ENCODE measurements at regions not wholly inside any gene's neighbourhood (a gene's known extent, or its start where the extent isn't known, plus 50 kb on each side); places are given as distances from the start of the nearest gene placed in this dataset.
"Not testable (repeated sequence)": the region's sequence is repeated elsewhere in the genome, so short reads cannot be mapped to it uniquely, and the experiment has no call there.

DNA sequence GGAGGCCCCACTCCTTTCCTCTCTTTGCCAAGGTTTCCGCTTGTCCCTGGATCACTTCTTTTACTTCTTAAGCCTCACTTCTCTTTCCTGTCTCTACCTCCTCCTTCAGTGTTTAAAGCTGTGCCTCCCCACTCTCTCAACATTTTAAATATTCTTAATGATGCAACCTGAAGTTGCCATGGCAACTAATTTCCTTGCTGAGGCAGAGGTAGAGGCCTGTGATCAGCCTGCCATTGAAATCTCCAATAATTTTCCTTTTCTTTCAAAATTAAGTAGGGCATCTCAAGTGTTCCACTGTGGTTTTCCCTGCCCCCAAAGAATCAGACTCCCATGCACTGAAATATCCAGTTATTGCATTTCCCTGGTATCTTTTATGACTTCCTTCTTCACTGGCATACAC, 108.6 kb upstream of the VRK1 start:
- no peak for DNase-seq

DNA sequence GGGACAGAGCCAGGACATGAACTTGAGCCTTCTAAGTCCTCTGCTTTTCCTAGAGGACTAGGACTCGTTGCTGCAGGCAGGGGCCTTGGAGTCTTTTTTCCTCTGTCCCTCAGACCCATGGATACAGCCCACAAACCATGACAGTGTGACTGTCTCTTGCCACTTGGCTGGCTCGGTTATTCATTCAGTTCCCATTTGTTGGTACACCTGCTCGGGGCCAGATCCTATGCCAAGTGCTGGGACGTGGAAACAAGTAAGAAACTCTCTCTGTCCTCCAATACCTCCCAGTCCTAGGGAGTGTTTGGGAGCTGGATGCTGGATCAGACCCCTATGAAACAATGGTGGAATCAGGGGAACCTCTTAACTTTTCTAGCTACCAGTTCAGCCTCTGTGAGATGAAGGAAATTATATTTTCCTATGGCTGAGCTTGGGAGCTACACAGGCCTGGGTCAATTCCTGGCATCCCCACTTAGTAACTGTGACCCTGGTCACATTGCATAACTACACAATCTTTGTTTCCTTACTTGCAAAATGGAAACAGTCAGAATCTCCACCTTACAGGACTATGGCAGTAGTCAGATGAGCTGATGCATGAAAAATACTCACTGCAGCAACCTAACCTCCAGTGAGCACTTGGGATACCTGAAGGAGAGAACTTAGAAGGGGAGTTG, 106.3 kb upstream of the VRK1 start:
- DNase-seq: no peak

DNA sequence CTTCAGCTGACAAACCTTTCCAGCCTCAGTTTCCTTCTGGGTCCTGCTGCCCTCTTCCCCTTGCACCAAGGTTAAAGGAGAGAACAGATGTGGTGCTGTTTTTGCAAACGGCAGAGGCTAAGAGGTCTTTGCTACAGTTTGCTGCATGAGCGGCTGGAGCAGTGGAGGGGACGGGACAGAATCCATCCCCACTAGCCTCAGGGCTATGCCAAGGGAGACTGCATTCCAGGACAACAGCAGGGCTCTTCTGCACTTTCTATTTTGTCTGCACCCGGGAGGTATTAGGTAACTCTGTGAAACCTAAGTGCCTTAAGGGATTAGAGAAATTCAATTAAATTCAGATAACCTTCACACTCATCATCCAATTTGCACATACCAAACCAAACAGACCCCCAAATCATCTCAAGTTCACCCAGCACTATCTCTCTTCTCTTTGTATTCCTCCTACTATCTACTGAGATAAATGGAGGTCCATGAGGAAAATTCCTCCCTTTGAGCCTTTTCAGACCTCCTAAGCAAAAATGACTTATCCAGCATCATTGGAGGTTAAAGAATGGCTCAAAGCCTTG, 103.8 kb upstream of the VRK1 start:
- no peak for DNase-seq

DNA sequence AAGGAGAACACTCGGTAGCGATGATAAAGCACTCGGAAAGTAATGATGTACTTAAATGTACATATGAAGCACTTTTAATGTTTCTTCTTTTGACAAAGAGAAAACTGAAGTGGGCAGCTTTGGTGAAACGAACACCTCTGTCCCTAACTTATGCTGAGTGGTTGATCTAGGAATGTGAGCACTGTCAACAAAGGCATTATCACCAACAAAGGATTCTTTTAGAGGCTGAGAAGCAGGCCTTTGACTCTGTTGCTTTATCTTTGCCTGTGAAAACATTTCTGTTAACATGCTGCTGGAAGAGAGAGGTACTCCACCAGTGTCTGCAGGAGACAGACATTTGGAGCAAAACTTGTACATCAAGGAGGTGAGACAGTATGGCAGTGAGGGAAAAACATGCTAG, 103.2 kb upstream of the VRK1 start:
- no peak for DNase-seq

DNA sequence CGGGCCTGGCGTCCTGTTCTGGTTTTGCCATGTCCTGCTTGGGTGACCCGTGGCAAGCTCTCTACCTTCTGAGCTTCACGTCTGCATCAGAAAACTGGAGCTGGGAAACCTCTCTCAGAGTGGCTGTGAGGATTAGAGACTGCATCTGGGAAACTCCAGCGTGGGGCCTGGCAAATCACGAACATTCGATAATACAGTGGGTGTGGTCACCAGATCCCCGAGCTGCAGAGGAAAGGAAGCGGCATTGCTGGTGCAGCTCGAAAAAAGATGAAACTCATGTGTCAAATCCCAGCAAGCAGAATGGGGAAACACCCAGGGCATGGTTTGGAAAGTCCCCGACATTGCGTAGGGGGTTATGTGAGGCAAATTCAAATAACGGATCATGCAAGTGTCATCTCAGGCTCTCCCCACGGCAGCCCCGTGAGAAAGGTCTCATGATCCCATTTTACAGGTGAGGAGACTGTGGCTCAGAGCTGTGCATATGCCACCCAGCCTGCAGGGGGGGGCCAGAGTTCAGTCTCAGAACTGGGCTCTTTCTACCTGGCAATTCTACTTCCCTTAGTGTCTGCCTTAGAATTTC, 98.1 kb upstream of the VRK1 start:
- peak; percentile 35 for DNase-seq

DNA sequence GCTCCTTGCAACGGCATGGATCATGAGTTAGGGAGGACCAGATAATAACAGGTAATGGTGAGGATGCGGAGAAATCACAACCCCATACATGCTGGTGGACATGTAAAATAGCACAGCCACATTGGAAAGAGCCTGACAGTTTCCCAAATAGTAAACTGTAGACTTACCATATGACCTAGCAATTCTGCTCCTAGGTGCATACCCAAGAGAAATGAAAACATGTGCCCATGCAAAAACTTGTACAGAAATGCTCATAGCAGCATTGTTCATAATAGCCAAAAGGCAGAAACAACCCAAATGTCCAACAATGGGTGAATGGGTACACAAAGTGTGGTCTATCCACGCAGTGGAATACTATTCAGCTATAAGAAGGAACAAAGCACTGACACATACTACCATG, 97.5 kb upstream of the VRK1 start:
- DNase-seq: no peak

DNA sequence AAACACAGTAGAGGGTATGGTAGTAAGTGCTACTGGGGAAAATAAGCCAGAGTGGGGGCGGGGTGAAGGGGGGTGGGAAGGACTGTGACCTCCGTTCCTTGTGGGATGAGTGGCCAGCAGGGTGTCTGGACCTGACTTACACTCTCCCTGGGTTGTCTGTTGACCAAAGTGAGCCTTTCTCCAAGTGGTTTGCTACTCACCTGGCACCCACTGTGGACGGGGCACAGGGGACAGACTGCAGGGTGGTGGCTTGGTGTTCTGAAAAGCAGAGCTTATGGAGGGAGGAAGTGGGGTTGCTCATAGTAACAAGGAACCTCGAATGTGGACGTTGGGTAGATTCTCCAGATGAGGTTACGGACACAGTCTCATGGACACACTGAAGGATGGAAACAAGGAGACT, 94.4 kb upstream of the VRK1 start:
- no peak for DNase-seq

DNA sequence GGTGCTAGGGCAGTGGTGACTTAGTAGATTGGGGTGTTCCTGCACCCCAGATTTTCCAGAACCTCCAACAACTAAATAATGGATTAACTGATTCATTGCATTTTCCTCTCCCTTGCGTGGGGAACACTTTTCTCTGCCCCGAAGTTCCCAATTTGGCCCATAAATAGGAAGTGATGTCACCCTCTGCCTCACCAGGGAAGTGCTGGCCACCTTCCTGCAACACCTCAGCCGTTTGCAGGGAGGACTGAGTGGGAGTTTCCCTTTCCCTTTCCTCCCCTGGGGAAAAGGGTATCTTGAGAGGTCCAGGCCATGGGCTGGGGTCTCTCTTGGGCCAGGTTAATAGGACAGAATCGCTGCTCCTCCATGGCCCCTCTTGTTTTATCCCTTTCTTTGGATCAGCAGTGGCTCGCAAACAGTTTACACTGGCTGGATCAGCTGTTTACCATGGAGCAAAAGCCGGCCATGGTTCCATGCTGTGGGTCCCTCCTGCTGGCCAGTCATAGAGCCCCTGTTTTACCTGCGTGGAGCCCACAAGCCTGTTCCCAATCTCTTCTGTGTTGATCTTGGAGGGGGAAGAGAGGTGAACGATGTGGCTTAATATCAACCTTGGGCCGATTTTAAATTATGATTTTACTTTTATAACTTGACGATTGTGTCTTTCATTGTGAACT, 91.6 kb upstream of the VRK1 start:
- DNase-seq: no peak

DNA sequence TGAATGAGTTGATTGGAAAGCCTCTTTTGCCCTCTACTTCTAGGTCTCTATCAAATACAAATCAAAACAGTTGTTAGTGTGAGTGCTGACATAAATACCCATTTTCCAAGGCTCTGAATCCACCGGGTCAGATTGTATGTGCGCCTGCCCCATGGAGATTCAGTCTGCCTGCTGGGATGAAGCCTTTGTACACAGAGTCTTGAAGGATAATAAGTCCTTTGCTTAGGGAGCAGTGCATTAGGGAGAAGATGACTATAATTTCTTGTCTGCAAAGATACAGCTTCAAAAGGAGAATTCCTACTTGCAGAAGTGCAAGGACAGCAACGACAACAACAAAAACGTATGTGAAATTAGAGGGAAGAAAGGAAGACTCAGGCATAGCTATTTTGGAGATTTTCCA, 90.3 kb upstream of the VRK1 start:
- DNase-seq: no peak

DNA sequence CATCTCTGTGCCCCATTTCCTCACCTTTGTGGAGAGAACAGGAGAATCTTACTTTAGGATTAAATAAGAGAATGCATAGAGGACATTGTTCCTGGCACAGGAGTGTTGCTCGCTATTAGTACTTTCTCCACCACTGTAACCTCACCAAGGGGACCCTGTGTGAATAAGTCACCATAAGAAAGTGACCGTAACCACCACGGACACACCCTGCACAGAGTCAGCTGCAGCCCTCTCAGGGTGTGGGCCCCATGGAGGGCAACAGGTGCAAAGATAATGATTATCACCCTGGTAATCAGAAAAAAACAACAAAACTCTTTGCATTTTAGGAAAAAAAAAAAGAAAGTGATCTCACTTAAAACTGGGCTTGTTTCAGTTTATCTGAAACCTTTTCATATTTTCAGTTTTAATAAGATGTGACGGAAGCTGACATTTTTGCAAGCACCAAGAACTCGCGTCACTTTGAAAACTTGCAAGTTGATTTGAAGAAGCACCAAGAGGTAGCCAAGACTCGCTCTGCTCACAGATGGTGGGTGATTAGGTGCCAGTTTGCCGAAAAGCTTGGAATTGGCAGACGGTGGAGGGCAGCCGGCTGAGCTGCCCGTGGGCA, 87.0 kb upstream of the VRK1 start:
- no peak for DNase-seq

DNA sequence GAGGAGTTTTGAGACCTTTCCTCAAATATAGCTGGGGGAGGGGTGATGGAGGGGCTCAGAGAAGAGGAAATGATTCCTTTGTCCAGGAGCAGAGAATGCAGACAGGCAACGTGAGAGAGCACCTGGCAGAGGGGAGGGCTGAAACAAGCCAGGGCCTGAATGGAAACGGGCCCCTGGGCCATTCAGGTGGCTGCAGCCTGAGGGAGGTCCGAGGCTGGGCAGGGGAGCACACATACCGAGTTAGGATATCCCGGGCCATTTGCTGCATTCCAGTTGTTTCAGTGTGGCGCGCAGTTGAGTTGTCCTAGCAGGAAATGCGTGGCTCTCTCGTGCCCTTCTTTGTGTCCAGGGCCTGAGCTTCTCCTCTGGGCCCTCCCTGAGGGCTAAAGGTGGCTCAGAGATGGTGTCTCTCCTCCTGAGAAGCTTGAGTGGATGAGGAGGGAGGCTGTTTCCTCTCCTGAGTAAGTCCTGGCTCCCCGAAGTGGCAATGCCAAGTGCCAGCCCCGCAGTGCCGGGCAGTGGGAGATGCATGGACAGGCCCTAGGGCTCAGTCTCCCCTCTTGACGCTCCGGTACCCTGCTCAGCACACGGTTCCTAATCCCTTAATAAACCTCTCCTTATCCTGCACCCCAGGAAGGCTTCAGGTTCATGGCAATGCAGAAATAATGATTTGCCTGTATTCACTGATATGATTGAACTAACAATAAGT, 85.5 kb upstream of the VRK1 start:
- DNase-seq: no peak

DNA sequence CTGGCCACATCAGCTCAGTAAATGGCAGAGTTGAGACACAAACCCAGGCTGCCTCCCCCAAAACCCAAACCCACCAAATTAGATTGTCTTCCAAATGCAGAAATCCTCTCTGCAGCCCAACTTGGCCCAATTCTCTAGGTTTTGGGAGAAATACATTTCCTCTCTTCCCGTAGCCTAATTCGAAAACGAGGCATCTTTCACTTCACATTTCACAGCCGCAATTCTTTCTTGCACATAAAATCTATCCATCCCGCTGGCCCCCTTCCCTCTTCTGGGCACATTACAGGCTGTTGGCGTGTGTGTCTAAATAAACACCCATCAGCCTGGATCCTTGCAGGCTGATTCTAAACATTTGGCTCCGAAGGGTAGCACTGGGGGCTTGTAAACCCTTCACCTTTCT, 83.8 kb upstream of the VRK1 start:
- DNase-seq: no peak

DNA sequence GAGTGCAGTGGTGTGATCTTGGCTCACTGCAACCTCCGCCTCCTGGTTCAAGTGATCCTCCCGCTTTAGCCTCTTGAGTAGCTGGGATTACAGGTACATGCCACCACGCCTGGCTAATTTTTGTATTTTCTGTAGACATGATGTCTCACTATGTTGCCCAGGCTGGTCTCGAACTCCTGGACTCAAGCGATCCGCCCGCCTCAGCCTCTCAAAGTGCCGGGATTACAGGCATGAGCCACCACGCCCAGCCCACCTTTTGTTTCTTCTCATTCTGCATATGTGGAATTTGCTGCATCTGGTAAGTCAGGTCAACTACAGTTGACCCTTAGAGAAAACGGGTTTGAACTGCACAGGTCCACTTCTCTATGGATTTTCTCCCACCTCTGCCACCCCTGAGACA, 82.6 kb upstream of the VRK1 start:
- not testable (repeated sequence) for DNase-seq

DNA sequence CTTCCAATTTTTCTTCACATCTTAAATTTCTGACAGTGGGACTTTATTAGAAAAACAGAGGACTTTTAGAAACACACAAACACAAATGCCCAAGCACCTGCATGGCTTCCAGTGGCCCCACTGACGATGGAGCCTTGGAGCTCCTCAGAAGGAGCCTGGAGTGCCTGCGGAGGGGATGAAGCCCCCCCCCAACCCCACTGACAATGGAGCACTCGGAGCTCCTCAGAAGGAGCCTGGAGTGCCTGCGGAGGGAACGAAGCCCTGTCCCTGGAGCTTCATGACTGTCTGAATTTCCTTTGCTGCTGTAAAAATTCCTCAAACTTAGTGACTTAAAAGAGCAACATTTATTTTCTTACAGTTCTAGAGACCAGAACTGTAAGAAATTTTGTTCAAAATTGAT, 80.1 kb upstream of the VRK1 start:
- DNase-seq: no peak

DNA sequence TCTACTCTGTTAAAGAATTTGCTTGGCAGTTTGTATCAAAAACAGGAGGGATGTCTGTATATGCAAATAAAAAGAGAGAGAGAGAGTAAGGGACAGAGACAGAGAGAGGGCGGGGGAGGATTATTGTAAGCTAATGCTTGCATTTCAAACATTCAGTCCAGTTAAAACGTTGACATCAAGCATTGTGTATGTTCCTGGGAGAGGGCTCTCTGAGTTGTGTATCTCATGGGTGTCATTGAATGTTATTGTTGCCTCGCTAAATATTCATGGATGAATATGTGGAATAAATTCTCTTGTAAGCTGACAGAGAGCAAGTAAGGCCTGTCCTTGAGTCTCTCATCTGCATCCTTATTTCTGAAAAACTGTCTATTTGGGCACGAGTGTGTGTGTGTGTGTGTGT, 78.8 kb upstream of the VRK1 start:
- no peak for DNase-seq

DNA sequence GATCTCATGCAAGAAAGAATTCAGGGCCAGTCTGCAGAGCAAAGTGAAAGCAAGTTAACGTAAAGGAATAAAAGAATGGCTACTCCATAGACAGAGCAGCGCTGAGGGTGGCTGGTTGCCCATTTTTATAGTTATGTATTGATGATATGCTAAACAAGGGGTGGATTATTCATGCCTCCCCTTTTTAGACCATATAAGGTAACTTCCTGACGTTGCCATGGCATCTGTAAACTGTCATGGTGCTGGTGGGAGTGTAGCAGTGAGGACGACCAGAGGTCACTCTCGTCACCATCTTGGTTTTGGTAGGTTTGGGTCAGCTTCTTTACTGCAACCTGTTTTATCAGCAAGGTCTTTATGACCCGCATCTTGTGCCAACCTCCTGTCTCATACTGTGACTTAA, 76.5 kb upstream of the VRK1 start:
- DNase-seq: not testable (repeated sequence)

DNA sequence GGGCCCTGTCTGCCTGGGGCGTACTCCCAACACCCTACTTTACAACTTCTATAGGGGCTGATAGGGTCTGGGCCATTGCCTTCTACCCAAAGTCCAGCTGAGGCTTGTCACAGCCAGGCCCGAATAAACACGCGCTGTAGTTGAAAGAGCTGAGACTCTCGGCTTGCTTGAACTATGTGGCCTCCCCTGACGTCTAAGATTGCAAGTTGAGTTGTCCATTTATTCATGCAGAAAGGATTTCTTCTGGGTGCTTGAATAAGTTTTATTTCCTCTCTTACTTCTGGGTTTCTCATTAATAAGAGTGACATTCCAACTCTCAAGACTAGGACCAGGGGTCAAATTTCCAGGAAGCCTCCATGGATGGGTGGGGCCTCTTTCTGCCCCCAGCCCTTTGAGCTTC, 74.4 kb upstream of the VRK1 start:
- DNase-seq: no peak

DNA sequence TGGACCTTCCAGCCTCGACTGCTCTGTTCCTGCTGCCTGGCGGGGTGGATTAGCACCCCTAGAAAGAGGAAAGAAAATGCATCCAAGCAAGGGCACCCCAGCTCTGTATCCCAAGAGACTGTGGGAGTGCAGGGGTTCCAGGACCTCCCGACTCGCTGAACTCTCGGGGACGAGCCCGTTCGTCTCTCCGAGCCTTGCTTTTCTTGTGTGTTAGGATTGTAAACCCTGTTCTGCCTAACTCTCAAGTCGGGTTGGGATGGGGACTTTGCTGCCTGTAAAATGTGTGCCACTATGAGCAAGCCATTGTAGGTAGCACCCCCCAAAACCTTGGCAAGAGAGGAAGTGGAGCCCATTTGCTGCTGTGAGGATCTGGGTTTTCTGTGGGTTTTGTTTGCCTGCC, 73.2 kb upstream of the VRK1 start:
- no peak for DNase-seq

DNA sequence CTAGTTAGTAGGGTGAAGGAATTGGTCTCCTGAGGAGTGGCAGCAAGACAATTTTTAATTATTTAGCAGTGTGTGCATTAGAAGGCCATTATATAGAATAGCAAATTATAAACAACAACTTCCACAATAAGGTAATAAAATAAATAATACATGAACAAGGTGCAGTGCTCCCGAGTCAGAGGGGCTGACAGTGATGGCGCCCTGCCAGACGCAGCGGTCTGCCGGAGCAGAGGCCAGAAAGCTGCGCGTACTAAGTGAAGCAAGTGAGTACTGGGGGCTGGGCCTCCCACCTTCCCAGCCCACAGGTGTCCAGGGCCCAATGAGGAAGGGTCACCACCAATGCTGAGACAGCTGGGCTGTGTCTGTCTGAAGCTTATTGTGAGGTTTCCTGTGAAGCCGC, 72.0 kb upstream of the VRK1 start:
- no peak for DNase-seq

DNA sequence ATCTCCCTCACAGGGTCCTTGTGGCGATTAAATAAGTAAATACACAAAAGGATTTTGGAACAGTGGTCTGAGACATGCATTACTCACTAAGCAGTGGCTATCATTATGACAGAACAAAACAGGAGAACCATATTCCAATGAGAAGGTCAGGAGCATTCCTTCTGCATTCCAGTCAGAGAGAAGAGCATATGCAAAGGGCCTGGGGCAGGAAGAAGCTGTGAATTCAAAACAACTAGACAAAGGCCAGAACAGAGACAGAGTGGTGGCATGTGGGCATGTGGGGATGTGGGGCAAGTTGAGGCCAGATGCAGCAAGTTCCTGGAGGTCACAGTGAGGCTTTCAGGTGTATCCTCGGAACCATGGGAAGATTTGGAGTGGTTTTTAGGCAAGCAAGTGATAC, 70.1 kb upstream of the VRK1 start:
- no peak for DNase-seq

DNA sequence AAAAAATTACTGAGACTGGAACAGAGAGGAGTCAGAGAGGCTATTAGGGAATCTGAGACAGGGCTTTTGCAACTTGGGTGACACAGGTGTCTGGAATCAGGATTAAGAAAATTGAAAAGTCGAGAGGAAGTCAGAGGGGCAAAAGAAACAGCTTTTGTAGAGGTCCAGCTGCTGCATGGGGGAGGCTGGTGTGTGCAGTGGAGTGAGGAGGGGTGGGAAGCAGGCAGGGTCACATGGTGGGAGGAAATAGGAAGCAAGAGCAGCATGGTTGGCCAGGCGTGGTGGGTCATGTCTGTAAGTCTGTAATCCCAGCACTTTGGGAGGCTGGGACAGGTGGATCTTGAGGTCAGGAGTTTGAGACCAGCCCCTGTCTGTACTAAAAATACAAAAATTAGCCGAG, 69.7 kb upstream of the VRK1 start:
- no peak for DNase-seq

DNA sequence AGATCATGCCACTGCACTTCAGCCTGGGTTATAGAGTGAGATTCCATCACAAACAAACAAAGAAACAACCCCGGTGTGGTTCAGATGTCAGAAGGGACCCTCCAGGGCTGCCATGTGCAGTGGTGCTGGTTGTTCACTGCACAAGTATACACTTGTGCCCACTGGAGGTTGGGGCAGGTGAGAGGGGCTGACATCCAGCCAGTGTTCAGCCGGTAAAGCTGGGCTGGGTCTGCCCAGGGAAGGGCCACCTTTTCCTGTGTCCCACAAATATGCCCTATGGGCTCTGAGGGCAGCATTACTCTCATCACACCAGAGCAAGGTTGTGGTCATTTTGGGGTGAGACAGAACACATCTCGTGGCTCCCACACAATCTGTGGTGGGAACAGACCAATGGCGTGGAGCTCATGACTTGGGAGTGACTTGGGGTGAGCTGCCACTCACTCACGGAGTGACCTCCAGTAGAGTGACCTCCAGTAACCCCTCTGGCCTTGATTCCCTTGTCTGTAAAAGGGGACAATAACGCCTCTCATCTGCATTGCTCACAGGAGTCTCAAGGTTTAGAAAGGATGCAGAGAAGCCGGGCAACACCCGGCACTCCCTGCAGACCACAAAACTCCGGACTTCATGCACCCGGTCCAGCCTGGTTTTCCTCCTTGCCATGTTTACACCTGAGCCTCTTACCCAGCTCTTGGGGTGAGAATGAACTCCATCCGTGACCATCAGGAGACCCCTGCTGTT, 69.0 kb upstream of the VRK1 start:
- DNase-seq: no peak

DNA sequence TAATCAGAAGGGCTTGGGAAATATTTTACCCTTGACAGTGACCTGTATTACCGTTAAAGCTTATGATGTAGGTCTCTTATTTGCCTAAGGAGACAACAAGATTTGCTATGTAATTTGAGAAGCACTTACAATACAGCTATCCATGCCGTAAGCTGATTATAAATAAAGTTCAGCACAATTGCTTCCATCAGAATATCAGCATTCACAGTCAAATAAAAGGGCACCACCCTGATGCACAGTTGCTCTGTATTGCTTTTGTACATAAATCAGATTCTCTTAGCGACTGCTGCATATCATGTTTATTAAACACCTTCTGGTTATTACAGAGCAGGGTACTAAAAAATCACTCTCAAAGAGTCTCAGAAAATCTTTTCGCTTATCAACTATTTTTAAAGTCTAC, 67.3 kb upstream of the VRK1 start:
- no peak for DNase-seq
